ENCODE measurements at regions not wholly inside any gene's neighbourhood (a gene's known extent, or its start where the extent isn't known, plus 50 kb on each side); places are given as distances from the start of the nearest gene placed in this dataset.

GRCh38 chr2:131641414-131642206 is 113.9 kb downstream of the CCDC74A start (continued):
- 0 out of 4 replicates have a peak, but pooled peaks of 1 of the 2 experiments have one; percentile 5 for TF ChIP-seq MNT (conservative IDR thresholded peaks at IDR 0.05)
- no peak for TF ChIP-seq TOE1 (IDR thresholded peaks at IDR 0.05; ENCODE audit: borderline replicate concordance)
- TF ChIP-seq TOE1 (CRISPR knock-in tag; IDR thresholded peaks at IDR 0.05; ENCODE audit: borderline replicate concordance, low read depth): no peak
- peak; percentile 67 for TF ChIP-seq MAFF (IDR thresholded peaks at IDR 0.05; ENCODE audit: low read length)
- peak; percentile 83; the same call in 1 of the 2 replicates for TF ChIP-seq BACH1 (tag; IDR thresholded peaks at IDR 0.05)
- peak; percentile 87 for TF ChIP-seq SOX6 (IDR thresholded peaks at IDR 0.05)
- no peak for TF ChIP-seq ZNF263 (CRISPR knock-in tag; IDR thresholded peaks at IDR 0.05; ENCODE audit: borderline replicate concordance)
- peak in 1 of 2 experiments; percentile 29; a peak in 1 of 4 replicates for TF ChIP-seq ETV6 (IDR thresholded peaks at IDR 0.05; ENCODE audit: borderline replicate concordance in 1 of 2, low read depth in 2 of 2, low read length in 1 of 2)
- no peak for TF ChIP-seq ETV6 (CRISPR knock-in tag; IDR thresholded peaks at IDR 0.05; ENCODE audit: borderline replicate concordance)
- TF ChIP-seq, protein P1, sequence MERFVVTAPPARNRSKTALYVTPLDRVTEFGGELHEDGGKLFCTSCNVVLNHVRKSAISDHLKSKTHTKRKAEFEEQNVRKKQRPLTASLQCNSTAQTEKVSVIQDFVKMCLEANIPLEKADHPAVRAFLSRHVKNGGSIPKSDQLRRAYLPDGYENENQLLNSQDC (CRISPR knock-in tag; IDR thresholded peaks at IDR 0.05): no peak
- TF ChIP-seq HDAC3 (IDR thresholded peaks at IDR 0.05; ENCODE audit: borderline replicate concordance, partially characterized antibody): peak; percentile 75
- TF ChIP-seq, protein P2, sequence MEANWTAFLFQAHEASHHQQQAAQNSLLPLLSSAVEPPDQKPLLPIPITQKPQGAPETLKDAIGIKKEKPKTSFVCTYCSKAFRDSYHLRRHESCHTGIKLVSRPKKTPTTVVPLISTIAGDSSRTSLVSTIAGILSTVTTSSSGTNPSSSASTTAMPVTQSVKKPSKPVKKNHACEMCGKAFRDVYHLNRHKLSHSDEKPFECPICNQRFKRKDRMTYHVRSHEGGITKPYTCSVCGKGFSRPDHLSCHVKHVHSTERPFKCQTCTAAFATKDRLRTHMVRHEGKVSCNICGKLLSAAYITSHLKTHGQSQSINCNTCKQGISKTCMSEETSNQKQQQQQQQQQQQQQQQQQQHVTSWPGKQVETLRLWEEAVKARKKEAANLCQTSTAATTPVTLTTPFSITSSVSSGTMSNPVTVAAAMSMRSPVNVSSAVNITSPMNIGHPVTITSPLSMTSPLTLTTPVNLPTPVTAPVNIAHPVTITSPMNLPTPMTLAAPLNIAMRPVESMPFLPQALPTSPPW (CRISPR knock-in tag; IDR thresholded peaks at IDR 0.05): peak; percentile 66
- no peak for TF ChIP-seq FOXP1 (CRISPR knock-in tag; IDR thresholded peaks at IDR 0.05)
- TF ChIP-seq, protein P3, sequence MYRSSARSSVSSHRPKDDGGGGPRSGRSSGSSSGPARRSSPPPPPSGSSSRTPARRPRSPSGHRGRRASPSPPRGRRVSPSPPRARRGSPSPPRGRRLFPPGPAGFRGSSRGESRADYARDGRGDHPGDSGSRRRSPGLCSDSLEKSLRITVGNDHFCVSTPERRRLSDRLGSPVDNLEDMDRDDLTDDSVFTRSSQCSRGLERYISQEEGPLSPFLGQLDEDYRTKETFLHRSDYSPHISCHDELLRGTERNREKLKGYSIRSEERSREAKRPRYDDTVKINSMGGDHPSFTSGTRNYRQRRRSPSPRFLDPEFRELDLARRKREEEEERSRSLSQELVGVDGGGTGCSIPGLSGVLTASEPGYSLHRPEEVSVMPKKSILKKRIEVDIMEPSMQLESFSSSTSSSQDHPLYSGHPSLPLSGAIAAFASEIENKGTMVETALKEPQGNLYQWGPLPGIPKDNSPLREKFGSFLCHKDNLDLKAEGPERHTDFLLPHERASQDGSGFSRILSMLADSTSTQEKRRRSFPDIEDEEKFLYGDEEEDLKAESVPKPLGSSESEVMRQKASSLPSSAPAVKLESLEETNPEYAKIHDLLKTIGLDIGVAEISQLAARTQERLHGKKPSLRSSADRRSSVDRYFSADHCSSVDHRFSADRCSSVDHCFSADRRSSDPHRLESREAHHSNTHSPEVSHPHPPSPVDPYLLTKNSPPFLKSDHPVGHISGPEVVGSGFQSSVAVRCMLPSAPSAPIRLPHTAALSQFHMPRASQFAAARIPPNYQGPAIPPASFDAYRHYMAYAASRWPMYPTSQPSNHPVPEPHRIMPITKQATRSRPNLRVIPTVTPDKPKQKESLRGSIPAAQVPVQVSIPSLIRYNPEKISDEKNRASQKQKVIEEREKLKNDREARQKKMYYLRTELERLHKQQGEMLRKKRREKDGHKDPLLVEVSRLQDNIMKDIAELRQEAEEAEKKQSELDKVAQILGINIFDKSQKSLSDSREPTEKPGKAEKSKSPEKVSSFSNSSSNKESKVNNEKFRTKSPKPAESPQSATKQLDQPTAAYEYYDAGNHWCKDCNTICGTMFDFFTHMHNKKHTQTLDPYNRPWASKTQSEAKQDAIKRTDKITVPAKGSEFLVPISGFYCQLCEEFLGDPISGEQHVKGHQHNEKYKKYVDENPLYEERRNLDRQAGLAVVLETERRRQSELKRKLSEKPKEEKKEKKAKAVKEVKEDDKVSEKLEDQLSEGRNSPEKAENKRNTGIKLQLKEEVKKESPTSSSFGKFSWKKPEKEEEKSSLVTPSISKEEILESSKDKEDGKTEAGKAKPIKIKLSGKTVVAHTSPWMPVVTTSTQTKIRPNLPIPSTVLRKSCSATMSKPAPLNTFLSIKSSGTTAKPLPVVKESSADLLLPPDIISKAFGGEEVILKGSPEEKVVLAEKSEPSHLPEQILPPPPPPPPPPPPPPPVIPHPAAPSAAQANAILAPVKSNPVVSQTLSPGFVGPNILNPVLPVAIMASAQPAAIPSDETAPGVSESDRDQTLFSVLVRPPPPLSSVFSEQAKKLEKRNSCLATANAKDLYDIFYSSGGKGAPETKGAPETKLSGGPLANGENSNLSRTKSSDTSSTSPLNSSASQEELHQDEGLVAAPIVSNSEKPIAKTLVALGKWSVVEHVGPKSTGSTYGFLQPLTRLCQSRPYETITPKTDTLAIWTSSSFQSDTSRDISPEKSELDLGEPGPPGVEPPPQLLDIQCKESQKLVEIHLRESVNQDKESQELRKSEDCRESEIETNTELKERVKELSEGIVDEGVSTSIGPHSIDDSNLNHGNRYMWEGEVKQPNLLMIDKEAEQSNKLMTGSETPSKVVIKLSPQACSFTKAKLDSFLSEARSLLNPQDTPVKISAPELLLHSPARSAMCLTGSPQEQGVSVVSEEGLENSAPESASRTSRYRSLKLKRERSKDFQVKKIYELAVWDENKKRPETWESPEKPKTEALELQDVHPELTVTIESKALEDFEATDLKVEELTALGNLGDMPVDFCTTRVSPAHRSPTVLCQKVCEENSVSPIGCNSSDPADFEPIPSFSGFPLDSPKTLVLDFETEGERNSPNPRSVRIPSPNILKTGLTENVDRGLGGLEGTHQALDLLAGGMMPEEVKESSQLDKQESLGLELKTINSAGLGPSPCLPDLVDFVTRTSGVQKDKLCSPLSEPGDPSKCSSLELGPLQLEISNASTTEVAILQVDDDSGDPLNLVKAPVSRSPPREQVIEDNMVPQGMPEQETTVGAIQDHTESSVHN (IDR thresholded peaks at IDR 0.05; ENCODE audit: borderline replicate concordance in 1 of 2, low read depth in 1 of 2): peak in 1 of 2 experiments; percentile 80; a peak in 2 of 4 replicates
- TF ChIP-seq ETV1 (tag; conservative IDR thresholded peaks at IDR 0.05; ENCODE audit: low read depth): peak; percentile 75

Data from K562 (cell line).